ENCODE measurements at regions not wholly inside any gene's neighbourhood (a gene's known extent, or its start where the extent isn't known, plus 50 kb on each side); places are given as distances from the start of the nearest gene placed in this dataset.

DNA sequence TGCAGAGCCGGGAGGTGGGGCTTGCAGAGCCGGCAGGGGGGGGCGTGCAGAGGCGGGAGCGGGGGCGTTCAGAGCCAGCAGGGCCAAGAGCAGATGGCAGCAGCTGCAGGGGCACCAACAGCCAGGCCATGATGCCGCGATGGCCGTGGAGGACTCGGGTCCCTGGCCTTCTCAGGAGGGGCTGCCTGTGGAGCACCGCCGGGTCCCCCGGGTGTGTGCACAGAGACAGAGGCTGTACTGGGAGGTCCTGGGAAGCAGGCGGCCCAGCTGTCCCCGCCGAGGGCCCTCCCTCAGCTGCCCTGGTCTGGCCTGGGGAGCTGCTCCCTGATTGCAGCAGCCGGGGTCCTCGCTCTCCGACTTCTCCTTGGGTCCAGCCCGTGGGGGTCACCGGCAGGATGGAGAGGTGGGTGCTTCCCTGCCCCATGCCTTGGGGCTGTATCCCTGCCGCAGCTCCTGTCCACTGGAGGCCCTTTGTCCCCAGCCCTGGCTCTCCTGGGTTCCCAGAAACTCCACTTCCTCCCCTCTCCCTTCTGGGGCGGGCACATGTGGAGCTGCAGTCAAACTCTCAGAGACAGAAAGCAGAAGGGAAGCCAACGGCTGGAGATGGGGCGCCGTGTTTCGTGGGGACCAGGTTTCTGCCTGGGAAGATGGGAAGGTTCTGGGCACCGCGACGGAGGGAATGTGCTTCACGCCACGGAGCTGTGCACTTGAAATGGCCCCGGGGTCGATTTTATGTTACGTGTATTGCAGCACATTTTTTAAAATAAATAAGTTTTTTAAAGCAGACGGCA lies 75.8 kb upstream of the GALNT9 start:
- H3K27ac Mint-ChIP-seq: no peak overlapping the region
- H3K4me1 Mint-ChIP-seq: no peaks in the 10 kb centered on the region
- H3K9me3 Mint-ChIP-seq: no peaks in the 10 kb centered on the region
- no peak for DNase-seq (ENCODE audit: low spot score in 2 of 2, unreplicated experiment in 2 of 2)
- H3K36me3 Mint-ChIP-seq: no peaks in the 10 kb centered on the region
- peaks cover 43% of the 10 kb centered on the region for H3K27me3 Mint-ChIP-seq (ENCODE audit: low read depth)
- TF ChIP-seq, protein P1, sequence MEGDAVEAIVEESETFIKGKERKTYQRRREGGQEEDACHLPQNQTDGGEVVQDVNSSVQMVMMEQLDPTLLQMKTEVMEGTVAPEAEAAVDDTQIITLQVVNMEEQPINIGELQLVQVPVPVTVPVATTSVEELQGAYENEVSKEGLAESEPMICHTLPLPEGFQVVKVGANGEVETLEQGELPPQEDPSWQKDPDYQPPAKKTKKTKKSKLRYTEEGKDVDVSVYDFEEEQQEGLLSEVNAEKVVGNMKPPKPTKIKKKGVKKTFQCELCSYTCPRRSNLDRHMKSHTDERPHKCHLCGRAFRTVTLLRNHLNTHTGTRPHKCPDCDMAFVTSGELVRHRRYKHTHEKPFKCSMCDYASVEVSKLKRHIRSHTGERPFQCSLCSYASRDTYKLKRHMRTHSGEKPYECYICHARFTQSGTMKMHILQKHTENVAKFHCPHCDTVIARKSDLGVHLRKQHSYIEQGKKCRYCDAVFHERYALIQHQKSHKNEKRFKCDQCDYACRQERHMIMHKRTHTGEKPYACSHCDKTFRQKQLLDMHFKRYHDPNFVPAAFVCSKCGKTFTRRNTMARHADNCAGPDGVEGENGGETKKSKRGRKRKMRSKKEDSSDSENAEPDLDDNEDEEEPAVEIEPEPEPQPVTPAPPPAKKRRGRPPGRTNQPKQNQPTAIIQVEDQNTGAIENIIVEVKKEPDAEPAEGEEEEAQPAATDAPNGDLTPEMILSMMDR (IDR thresholded peaks at IDR 0.05; ENCODE audit: unreplicated experiment): no peak
- H3K4me3 Mint-ChIP-seq: no peak overlapping the region

GRCh38 chr12:132404435-132404855 lies 75.1 kb upstream of the GALNT9 start:
- Mint-ChIP-seq H3K4me3 (no peak overlapping the region), H3K36me3 (no peaks in the 10 kb centered on the region), H3K27me3 (ENCODE audit: low read depth) (peaks cover 46% of the 10 kb centered on the region), H3K4me1 (no peaks in the 10 kb centered on the region), H3K9me3 (no peaks in the 10 kb centered on the region), H3K27ac (no peak overlapping the region)
- TF ChIP-seq, protein P1 (IDR thresholded peaks at IDR 0.05; ENCODE audit: unreplicated experiment): no peak
- DNase-seq (ENCODE audit: low spot score in 2 of 2, unreplicated experiment in 2 of 2): no peak

DNA sequence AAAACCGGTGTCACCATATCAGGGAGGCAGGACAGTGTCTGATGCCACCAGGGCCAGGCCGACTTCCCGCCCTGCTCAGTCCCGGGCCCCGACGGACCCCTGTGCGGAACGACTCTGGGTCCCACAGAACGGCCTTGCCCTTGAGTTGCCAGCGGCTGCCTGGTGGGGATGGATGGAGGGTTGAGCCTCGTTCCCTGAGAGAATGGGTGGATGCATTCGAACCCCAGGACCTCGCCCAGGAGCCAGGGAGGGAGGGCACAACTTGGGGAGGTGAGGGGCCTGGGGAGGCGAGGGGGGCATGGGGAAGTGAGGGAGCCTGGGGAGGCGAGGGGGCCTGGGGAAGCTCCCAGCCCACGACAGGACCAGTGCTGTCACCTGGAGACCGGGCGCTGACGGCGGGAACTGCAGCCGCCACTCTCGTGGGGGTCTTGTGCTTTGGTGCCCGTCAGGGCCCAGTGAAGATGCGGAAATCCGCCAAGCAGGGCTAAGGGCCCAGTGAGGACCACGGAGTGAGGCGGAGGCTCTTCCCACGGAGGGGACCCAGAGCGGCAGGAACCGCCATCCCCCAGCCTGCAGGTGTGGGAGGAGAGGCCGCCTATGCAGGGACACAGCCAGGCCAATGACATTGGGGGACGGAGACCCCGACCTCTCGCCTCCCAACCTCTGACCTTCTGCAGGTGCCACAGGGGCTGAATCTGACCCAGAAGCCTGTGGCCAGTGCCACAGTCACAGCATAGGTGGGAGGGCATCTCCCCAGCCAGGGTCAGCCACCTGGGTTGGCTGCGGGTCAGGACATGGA lies 74.4 kb upstream of the GALNT9 start:
- Mint-ChIP-seq H3K4me3 (no peak overlapping the region), H3K9me3 (no peaks in the 10 kb centered on the region), H3K27ac (no peak overlapping the region), H3K4me1 (no peaks in the 10 kb centered on the region), H3K36me3 (no peaks in the 10 kb centered on the region), H3K27me3 (ENCODE audit: low read depth) (peaks cover 51% of the 10 kb centered on the region)
- TF ChIP-seq, protein P1 (IDR thresholded peaks at IDR 0.05; ENCODE audit: unreplicated experiment): no peak
- DNase-seq (ENCODE audit: low spot score in 2 of 2, unreplicated experiment in 2 of 2): no peak

DNA sequence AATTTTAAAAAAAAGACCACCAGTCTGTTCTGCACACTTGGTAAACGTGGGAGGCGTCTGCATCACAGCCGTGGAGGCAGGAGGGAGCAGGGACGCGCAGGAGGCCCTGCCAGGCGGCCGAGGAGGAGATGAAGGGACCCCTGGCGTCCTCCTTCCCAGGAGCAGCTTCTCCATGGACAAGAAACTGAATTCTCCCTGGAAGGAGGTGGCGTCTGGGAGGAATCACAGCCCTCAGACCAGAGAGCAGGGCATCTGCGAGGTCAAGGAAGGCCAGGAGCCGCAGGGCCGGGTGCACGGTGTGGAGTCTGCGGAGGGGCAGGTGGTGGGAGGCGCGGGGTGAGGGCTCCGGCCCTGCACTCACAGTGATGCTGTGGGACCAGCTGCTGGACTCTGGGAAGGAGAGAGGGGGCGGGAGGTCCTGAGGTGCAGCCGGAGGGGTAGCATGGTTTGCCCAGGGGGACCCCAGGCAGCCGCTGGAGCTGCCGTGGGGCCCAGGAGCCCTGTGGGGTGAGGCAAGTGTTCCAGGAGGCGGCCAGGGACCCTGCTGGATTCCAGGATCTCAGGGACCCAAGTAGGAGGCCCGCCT lies 73.5 kb upstream of the GALNT9 start:
- H3K4me1 Mint-ChIP-seq: no peaks in the 10 kb centered on the region
- TF ChIP-seq, protein P1 (IDR thresholded peaks at IDR 0.05; ENCODE audit: unreplicated experiment): no peak
- H3K9me3 Mint-ChIP-seq: no peaks in the 10 kb centered on the region
- DNase-seq (ENCODE audit: low spot score in 2 of 2, unreplicated experiment in 2 of 2): no peak
- H3K27ac Mint-ChIP-seq: no peak overlapping the region
- H3K36me3 Mint-ChIP-seq: no peaks in the 10 kb centered on the region
- H3K4me3 Mint-ChIP-seq: no peak overlapping the region
- H3K27me3 Mint-ChIP-seq (ENCODE audit: low read depth): peaks cover 56% of the 10 kb centered on the region

GRCh38 chr12:132401982-132402381 lies 72.6 kb upstream of the GALNT9 start:
- peaks cover under 1% of the 10 kb centered on the region for H3K4me1 Mint-ChIP-seq
- TF ChIP-seq, protein P1 (IDR thresholded peaks at IDR 0.05; ENCODE audit: unreplicated experiment): no peak
- no peak overlapping the region for H3K27ac Mint-ChIP-seq
- H3K9me3 Mint-ChIP-seq: no peaks in the 10 kb centered on the region
- no peak for DNase-seq (ENCODE audit: low spot score in 2 of 2, unreplicated experiment in 2 of 2)
- H3K27me3 Mint-ChIP-seq (ENCODE audit: low read depth): peaks cover 61% of the 10 kb centered on the region
- no peaks in the 10 kb centered on the region for H3K36me3 Mint-ChIP-seq
- H3K4me3 Mint-ChIP-seq: no peak overlapping the region

Measured in mesothelial cell of epicardium (in vitro differentiated cells).